Prostate gland (tissue), 2 donors: ENCODE measurements at regions not wholly inside any gene's neighbourhood (a gene's known extent, or its start where the extent isn't known, plus 50 kb on each side); places are given as distances from the start of the nearest gene placed in this dataset.
A peak's percentile ranks its signal among the peaks of the same experiment; 100 is the strongest.
"Not testable (repeated sequence)": the region's sequence is repeated elsewhere in the genome, so short reads cannot be mapped to it uniquely, and the experiment has no call there.

Source experiments
- DNase-seq: peaks from one replicate; pipeline ENCODE4 v3.0.0-alpha.2; 2019; ENCODE audit warnings: low spot score
- H3K27ac ChIP-seq, 2 donors: fragments of 200-600 bp; sonication (generic); 2 replicates each; pipeline ENCODE4 v1.5.1; 2017 to 2019
- H3K27me3 ChIP-seq: fragments of 200-600 bp; sonication (generic); replicated peaks from 2 replicates; pipeline ENCODE4 v1.5.1; 2019; ENCODE audit not compliant: insufficient read depth
- H3K36me3 ChIP-seq, 2 donors: fragments of 200-600 bp; sonication (generic); 1 replicate in 1 of 2; 2 replicates in 1 of 2; pipeline versions ENCODE4 v1.5.1 to v1.8.1; 2017 to 2019
- H3K4me1 ChIP-seq: fragments of 200-600 bp; sonication (generic); replicated peaks from 2 replicates; pipeline ENCODE4 v1.5.1; 2019
- H3K4me3 ChIP-seq, 2 donors: fragments of 200-600 bp; sonication (generic); 2 replicates each; pipeline ENCODE4 v1.5.1; 2017 to 2019
- H3K9me3 ChIP-seq: fragments of 200-600 bp; sonication (generic); 2 replicates; pipeline ENCODE4 v1.5.1; 2017
- CTCF ChIP-seq, 4 experiments: fragments of 200-600 bp in 2 of 4; fragments of 450-650 bp in 2 of 4; sonication (generic) in 2 of 4; IDR thresholded peaks; 1 replicate in 3 of 4; 2 replicates in 1 of 4; pipeline ENCODE4 v1.5.1; 2016 to 2019; ENCODE audit warnings: antibody characterized with exemption in 4 of 4, mild to moderate bottlenecking in 2 of 4, moderate library complexity in 2 of 4
- POLR2A ChIP-seq: fragments of 450-650 bp; IDR thresholded peaks from one replicate; pipeline ENCODE4 v1.6.1; 2016; ENCODE audit warnings: antibody characterized with exemption, mild to moderate bottlenecking
- POLR2AphosphoS5 ChIP-seq: sonication (generic); formaldehyde crosslinking; IDR thresholded peaks from one replicate; pipeline ENCODE4 v1.6.1; 2017; ENCODE audit warnings: antibody characterized with exemption
- WGBS: methylation state at CpG from one replicate; pipeline ENCODE4 v1.1.5; 2018; 5-methylcytosine and 5-hydroxymethylcytosine counted together
- intact Hi-C: fragments of 100-400 bp; cut with DNase I; formaldehyde crosslinking; loops from one replicate; pipeline ENCODE4 v1.14.2; 2022

DNA sequence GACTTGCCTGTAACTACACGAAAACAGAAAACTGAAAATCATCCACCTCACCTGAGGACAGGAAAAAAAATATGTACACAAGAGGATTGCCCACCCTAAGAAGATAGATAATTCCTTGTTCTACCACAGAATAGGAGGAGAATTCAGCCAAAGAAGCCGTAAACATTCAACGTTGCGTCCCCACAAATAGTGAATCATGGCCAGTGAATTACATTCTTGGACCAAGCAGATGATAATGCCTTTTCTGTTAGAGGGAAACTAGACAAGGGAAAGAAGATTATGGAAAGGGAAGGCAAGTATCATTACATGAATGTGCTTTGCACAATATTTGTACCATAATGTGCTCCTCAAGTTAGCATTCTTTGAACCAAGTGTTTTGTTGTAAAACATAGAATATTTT lies 95.5 kb upstream of the C1QTNF7 start:
- no peak overlapping the region for H3K4me3 ChIP-seq
- no peak for DNase-seq
- WGBS, result 76% methylated on average over 4 of the region's 4 CpGs
- no peaks in the 10 kb centered on the region for H3K9me3 ChIP-seq
- H3K36me3 ChIP-seq, result no peaks in the 10 kb centered on the region
- TF ChIP-seq CTCF (IDR thresholded peaks at IDR 0.05) (no peak), POLR2A (no peak), POLR2AphosphoS5 (no peak)
- no peak overlapping the region for H3K27ac ChIP-seq
- no peaks in the 10 kb centered on the region for H3K27me3 ChIP-seq
- no peaks in the 10 kb centered on the region for H3K4me1 ChIP-seq
- intact Hi-C loops, result no loop called here

- no peaks in the 10 kb centered on the region for H3K36me3 ChIP-seq
- intact Hi-C loops, result no loop called here
- H3K4me1 ChIP-seq, result no peaks in the 10 kb centered on the region
- no peak overlapping the region for H3K4me3 ChIP-seq
- no peak overlapping the region for H3K27ac ChIP-seq
- TF ChIP-seq CTCF (IDR thresholded peaks at IDR 0.05) (no peak), POLR2AphosphoS5 (no peak), POLR2A (no peak)
- no peaks in the 10 kb centered on the region for H3K27me3 ChIP-seq
- no peaks in the 10 kb centered on the region for H3K9me3 ChIP-seq
- no peak for DNase-seq
- 79% methylated on average over 3 of the region's 3 CpGs for WGBS
These were observed 93.9 kb upstream of the C1QTNF7 start for GRCh38 chr4:15333692-15334633.

DNA sequence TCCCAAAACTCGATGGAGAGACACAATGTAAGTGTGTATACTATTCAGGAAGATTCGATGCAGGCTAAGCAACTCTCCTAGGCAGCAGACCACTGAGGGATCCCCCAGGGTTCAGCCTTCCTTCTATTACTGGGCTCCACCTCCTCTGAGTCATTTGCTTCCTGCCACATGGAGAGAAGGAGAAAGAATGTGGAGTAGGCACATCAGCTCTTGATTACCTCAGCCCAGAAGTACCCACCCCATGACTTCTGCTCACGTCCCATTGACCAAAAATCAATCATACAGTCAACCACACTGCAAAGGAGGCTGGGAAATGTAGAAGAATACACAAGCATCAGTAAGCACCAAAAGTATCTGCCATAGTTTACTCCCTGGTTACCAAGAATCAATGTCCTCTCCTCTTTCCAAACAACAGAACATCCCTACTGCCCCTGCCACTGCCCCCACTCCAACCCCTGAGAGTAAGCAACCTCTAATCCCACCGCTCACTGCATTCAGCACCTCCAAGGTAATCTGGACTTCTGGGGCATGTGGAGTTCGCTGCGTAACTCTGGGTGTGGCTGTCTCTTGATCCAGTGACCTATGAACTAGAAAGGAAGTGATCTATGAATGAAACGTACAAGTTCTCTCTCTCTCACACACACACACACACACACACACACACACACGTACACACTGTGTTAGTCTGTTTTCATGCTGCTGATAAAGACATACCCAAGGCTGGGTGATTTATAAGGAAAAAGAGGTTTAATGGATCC lies 91.2 kb upstream of the C1QTNF7 start:
- H3K9me3 ChIP-seq, result no peaks in the 10 kb centered on the region
- no peaks in the 10 kb centered on the region for H3K36me3 ChIP-seq
- DNase-seq, result no peak
- no peaks in the 10 kb centered on the region for H3K27me3 ChIP-seq
- H3K27ac ChIP-seq, result no peak overlapping the region
- H3K4me1 ChIP-seq, result no peaks in the 10 kb centered on the region
- TF ChIP-seq POLR2A (no peak), CTCF (IDR thresholded peaks at IDR 0.05) (no peak), POLR2AphosphoS5 (no peak)
- 85% methylated on average over 8 of the region's 8 CpGs for WGBS
- H3K4me3 ChIP-seq, result no peak overlapping the region
- intact Hi-C loops, result no loop called here

DNA sequence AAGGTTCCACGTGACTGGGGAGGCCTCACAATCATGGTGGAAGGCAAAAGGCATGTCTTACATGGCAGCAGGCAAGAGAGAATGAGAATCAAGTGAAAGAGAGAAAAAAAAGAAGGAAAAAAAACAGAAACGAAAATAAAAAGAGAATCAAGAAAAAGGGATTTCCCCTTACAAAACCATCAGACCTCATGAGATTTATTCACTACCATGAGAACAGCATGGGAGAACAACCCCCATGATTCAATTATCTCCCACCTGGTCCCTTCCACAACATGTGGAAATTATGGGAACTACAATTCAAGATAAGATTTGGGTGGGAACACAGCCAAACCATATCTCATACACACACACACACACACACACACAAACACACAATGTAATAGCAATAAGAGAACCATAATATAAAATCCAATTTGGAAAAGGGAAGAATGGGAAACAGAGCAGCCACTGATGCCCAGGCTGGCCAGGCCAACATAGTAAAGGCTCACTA lies 90.6 kb upstream of the C1QTNF7 start:
- H3K4me3 ChIP-seq, H3K9me3 ChIP-seq, H3K4me1 ChIP-seq, DNase-seq, H3K36me3 ChIP-seq, H3K27me3 ChIP-seq, intact Hi-C loops: not testable (repeated sequence)
- peak overlapping the region in 1 of 2 donors; percentile 3 for H3K27ac ChIP-seq
- WGBS, result 100% methylated on average over 2 of the region's 2 CpGs

DNA sequence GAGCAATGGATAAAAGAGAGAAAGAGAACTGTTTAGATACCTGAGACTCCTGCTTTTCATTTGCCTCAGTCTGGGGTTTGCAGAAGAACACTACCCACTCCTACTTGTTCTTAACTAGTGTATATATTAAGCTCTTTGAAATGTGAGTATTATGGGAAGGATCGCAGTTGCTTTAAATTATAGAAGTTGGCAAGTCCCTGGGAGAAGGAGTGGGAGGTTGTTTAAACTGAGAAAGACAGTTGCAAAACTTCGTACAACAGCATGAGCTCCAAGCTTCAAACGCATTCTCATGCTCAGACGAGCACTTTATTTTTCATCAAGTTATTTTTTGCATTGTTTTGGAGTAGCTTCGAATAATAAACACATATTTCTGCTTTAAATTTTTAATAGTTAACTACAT lies 88.1 kb upstream of the C1QTNF7 start:
- H3K4me3 ChIP-seq, result peak overlapping the region in 1 of 2 donors; percentile 2
- H3K27me3 ChIP-seq, result no peaks in the 10 kb centered on the region
- H3K9me3 ChIP-seq, result no peaks in the 10 kb centered on the region
- intact Hi-C loops, result loop anchor here (5.0 to 10.0 kb wide), 3 partner anchors 58 to 335 kb away; partner anchors contain the start of gene CPEB2
- no peaks in the 10 kb centered on the region for H3K36me3 ChIP-seq
- no peak for DNase-seq
- H3K27ac ChIP-seq, result peak overlapping the region in 1 of 2 donors; percentile 24
- WGBS, result 25% methylated on average over 5 of the region's 5 CpGs
- no peaks in the 10 kb centered on the region for H3K4me1 ChIP-seq
- TF ChIP-seq POLR2AphosphoS5 (no peak), CTCF (IDR thresholded peaks at IDR 0.05) (no peak), POLR2A (no peak)
